ENCODE measurements at regions not wholly inside any gene's neighbourhood (a gene's known extent, or its start where the extent isn't known, plus 50 kb on each side); places are given as distances from the start of the nearest gene placed in this dataset.

- H3K27ac ChIP-seq: no peak overlapping the region
These were observed 339.0 kb upstream of the PRKCQ start for GRCh38 chr10:6919077-6919476.

GRCh38 chr10:6918305-6918704 lies 338.2 kb upstream of the PRKCQ start:
- H3K27ac ChIP-seq: no peak overlapping the region
- no peak overlapping the region for H3K9ac ChIP-seq
- H3K4me1 ChIP-seq (ENCODE audit: low read depth, poor library complexity, severe bottlenecking): no peaks in the 10 kb centered on the region
- no peaks in the 10 kb centered on the region for H4K20me1 ChIP-seq (ENCODE audit: insufficient read depth)
- no peak overlapping the region for H2AFZ ChIP-seq (ENCODE audit: low read depth)
- no peaks in the 10 kb centered on the region for H3K79me2 ChIP-seq (ENCODE audit: insufficient read depth, low read depth)
- no peaks in the 10 kb centered on the region for H3K36me3 ChIP-seq (ENCODE audit: insufficient read depth)
- no peak overlapping the region for H3K4me2 ChIP-seq
- peak; percentile 67 for TF ChIP-seq CTCF (conservative IDR thresholded peaks at IDR 0.05; ENCODE audit: low read depth, low read length)
- no peak overlapping the region for H3K4me3 ChIP-seq (IDR thresholded peaks at IDR 0.05; ENCODE audit: insufficient read depth, low read depth, low read length)
- no peaks in the 10 kb centered on the region for H3K27me3 ChIP-seq (ENCODE audit: insufficient read depth, low read depth)

More at GRCh38 chr10:6919077-6919476, 339.0 kb upstream of the PRKCQ start:
- Histone ChIP-seq H3K79me2 (ENCODE audit: insufficient read depth, low read depth) (no peaks in the 10 kb centered on the region), H3K36me3 (ENCODE audit: insufficient read depth) (no peaks in the 10 kb centered on the region), H3K9ac (no peak overlapping the region), H3K4me3 (IDR thresholded peaks at IDR 0.05; ENCODE audit: insufficient read depth, low read depth, low read length) (no peak overlapping the region), H2AFZ (ENCODE audit: low read depth) (no peak overlapping the region), H3K4me1 (ENCODE audit: low read depth, poor library complexity, severe bottlenecking) (peaks cover 3% of the 10 kb centered on the region), H3K27me3 (ENCODE audit: insufficient read depth, low read depth) (no peaks in the 10 kb centered on the region), H4K20me1 (ENCODE audit: insufficient read depth) (no peaks in the 10 kb centered on the region), H3K4me2 (no peak overlapping the region)
- TF ChIP-seq CTCF (conservative IDR thresholded peaks at IDR 0.05; ENCODE audit: low read depth, low read length): no peak

- no peak overlapping the region for H2AFZ ChIP-seq (ENCODE audit: low read depth)
- no peak overlapping the region for H3K9ac ChIP-seq
- TF ChIP-seq CTCF (conservative IDR thresholded peaks at IDR 0.05; ENCODE audit: low read depth, low read length): no peak
- no peak overlapping the region for H3K4me2 ChIP-seq
- no peaks in the 10 kb centered on the region for H3K4me1 ChIP-seq (ENCODE audit: low read depth, poor library complexity, severe bottlenecking)
- H3K4me3 ChIP-seq (IDR thresholded peaks at IDR 0.05; ENCODE audit: insufficient read depth, low read depth, low read length): no peak overlapping the region
- H3K79me2 ChIP-seq (ENCODE audit: insufficient read depth, low read depth): no peaks in the 10 kb centered on the region
- no peak overlapping the region for H3K27ac ChIP-seq
- H3K36me3 ChIP-seq (ENCODE audit: insufficient read depth): no peaks in the 10 kb centered on the region
- H3K27me3 ChIP-seq (ENCODE audit: insufficient read depth, low read depth): no peaks in the 10 kb centered on the region
- H4K20me1 ChIP-seq (ENCODE audit: insufficient read depth): no peaks in the 10 kb centered on the region
These were observed 337.0 kb upstream of the PRKCQ start for GRCh38 chr10:6917125-6917524.

GRCh38 chr10:6916601-6917000 lies 336.5 kb upstream of the PRKCQ start:
- H2AFZ ChIP-seq (ENCODE audit: low read depth): no peak overlapping the region
- H3K4me2 ChIP-seq: no peak overlapping the region
- H3K27me3 ChIP-seq (ENCODE audit: insufficient read depth, low read depth): no peaks in the 10 kb centered on the region
- no peak overlapping the region for H3K27ac ChIP-seq
- no peak overlapping the region for H3K9ac ChIP-seq
- no peak for TF ChIP-seq CTCF (conservative IDR thresholded peaks at IDR 0.05; ENCODE audit: low read depth, low read length)
- H3K79me2 ChIP-seq (ENCODE audit: insufficient read depth, low read depth): no peaks in the 10 kb centered on the region
- H3K36me3 ChIP-seq (ENCODE audit: insufficient read depth): no peaks in the 10 kb centered on the region
- no peaks in the 10 kb centered on the region for H3K4me1 ChIP-seq (ENCODE audit: low read depth, poor library complexity, severe bottlenecking)
- no peak overlapping the region for H3K4me3 ChIP-seq (IDR thresholded peaks at IDR 0.05; ENCODE audit: insufficient read depth, low read depth, low read length)
- no peaks in the 10 kb centered on the region for H4K20me1 ChIP-seq (ENCODE audit: insufficient read depth)
